ENCODE measurements at regions not wholly inside any gene's neighbourhood (a gene's known extent, or its start where the extent isn't known, plus 50 kb on each side); places are given as distances from the start of the nearest gene placed in this dataset.

DNA sequence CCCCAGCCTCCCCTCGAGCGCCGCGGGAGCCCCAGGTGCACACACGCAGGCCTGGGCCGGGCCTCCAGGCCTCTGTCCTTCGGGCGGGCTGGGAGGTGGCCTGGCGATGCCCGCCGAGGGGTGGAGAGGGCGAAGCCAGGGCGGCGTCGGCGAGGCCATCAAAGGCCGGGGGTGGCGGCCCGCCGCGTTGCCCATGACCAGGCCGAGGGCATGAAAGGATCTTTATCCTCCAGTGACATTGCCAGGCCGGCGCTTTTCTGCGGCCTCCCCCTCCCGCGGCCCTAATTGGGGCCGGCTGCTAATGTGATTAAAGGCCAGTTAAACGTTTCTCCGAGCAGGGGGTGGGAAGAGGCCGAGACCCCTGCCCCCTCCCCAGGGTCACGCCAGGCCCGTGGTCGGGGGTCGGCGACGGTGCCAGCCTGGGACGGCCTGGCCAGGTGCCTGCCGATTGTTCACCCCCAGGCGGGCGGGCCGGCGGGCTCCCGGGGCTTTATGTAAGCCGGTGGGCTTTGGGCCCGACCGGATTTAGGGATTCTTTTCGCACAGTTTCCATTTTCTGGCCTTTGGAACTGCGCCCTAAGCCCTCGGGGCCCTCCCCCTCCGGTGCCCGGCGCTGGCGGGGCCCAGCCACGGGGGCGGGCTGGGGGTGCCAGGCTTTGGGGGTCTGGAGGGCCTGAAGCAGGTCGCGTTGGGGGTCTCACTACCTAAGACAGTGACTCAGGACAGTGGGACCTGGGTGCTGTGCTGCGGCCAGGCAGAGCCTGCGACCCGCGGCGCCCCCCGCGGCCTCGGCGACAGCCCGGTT, 103.2 kb upstream of the DIO3 start:
- TF ChIP-seq, protein P1, sequence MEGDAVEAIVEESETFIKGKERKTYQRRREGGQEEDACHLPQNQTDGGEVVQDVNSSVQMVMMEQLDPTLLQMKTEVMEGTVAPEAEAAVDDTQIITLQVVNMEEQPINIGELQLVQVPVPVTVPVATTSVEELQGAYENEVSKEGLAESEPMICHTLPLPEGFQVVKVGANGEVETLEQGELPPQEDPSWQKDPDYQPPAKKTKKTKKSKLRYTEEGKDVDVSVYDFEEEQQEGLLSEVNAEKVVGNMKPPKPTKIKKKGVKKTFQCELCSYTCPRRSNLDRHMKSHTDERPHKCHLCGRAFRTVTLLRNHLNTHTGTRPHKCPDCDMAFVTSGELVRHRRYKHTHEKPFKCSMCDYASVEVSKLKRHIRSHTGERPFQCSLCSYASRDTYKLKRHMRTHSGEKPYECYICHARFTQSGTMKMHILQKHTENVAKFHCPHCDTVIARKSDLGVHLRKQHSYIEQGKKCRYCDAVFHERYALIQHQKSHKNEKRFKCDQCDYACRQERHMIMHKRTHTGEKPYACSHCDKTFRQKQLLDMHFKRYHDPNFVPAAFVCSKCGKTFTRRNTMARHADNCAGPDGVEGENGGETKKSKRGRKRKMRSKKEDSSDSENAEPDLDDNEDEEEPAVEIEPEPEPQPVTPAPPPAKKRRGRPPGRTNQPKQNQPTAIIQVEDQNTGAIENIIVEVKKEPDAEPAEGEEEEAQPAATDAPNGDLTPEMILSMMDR (IDR thresholded peaks at IDR 0.05): no peak
- TF ChIP-seq POLR2A (IDR thresholded peaks at IDR 0.05): no peak
